Neural progenitor cell (in vitro differentiated cells): ENCODE measurements at regions not wholly inside any gene's neighbourhood (a gene's known extent, or its start where the extent isn't known, plus 50 kb on each side); places are given as distances from the start of the nearest gene placed in this dataset.

Experiments used
- CTCF ChIP-seq: fragments of 200-600 bp; sonication (generic); IDR thresholded peaks from 2 replicates; pipeline ENCODE4 v1.5.1; 2017; ENCODE audit warnings: antibody characterized with exemption, mild to moderate bottlenecking
- EZH2phosphoT487 ChIP-seq: fragments of 200-600 bp; sonication (generic); IDR thresholded peaks from 2 replicates; pipeline ENCODE4 v1.6.1; 2017; ENCODE audit warnings: antibody characterized with exemption

- no peak for TF ChIP-seq CTCF
- TF ChIP-seq EZH2phosphoT487 = no peak
Observed at GRCh38 chr11:8785457-8785856, 102.9 kb downstream of the RPL27A start.
